ENCODE measurements at regions not wholly inside any gene's neighbourhood (a gene's known extent, or its start where the extent isn't known, plus 50 kb on each side); places are given as distances from the start of the nearest gene placed in this dataset.

DNA sequence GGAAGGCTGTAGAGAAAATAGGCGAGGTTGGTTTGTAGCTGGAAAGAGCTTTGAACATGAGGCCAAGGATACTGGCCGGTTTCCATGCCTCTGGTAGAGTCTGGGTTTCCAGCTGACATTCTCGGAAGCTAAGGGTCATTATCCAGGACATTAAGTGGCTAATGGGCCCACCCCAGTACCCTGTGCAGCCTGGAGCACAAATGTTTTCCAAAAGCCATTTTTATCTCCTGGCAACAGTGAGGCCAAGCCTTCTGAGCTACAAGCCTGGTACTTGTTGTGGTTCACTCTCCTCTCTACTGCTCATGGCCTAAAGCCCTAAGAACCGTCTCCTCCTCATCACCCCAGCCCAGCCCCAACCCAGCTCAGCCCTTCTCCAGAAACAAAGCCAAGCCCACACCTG is 122.9 kb downstream of the DMRTA2 start:
- no peak for DNase-seq (ENCODE audit: low read depth in 4 of 4, low spot score in 2 of 4)

DNA sequence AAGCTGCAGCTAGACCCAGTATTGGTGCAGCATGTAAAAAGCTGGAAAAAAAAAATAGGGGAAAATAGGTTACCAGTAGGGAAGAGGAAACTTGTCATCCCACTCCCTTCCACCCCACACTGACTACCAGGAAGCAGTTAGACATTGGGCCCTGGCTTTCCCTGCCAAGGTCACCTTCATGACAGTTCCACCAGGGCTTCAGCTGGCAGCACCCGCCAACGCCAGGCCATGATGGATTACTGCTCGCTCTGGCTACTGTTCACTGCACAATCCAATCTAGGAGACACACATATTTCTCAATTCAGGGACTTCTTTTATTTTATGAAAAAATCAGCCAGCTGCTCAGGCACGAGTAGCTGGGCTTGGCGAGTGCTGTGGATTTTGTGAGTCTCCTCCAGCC is 127.7 kb downstream of the DMRTA2 start:
- DNase-seq (ENCODE audit: low read depth in 4 of 4, low spot score in 2 of 4): no peak

DNA sequence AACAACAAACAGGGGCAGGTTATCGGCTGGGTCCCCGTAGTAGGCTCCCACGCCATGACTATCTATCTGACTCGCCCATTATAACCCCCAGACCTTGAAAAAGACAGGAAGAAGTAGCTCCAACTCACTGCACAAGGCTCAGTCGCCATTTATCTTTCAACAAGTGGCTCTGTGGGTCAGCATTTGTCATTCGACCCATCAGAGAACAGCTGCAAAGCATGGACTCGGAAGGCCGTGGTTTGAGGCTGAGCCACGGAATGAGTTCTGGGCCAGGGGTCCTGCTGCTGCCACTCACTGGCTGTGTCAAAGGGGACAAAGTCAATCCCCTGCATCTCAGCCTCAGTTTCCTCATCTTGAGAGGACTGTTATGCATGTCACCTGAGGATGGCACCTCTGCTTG is 131.0 kb downstream of the DMRTA2 start:
- no peak for DNase-seq (ENCODE audit: low read depth in 4 of 4, low spot score in 2 of 4)

DNA sequence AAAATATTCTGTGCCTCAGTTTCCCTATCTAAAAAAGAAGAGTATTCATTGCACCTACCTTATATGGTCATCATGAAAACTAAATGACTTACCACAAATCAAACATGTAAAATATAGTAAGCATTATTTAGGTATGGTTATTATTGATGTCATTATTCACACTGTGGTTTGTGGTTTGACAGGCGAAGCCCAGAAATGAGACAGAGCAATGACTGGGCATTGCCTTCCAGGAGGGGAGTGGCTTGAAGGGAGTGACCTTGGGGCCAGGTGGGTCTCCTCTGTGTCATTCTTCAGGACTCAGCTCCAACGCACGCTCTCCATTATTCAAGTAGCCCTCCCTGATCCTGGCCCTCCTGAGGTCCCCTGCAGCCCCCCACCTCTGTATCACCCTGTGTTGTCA is 133.7 kb downstream of the DMRTA2 start:
- DNase-seq (ENCODE audit: low read depth in 4 of 4, low spot score in 2 of 4): no peak

DNA sequence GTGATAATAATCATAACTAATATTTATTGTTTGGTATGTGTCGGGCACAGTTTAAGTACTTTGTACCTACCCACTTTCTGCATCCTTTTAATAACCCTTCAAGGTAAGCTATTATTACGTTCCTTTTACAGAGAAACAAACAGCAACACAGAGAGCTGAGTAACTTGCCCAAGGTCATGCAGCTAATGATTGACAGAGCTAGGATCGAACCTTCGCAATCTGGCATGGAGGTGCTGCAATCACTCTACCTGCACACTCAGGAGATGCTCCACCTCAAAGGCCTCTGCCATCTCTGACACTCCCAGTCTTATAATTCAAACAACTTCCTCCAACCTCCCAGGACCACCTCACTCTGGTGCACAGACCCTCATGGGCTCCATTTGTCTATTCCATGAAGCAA is 137.2 kb downstream of the DMRTA2 start:
- DNase-seq (ENCODE audit: low read depth in 4 of 4, low spot score in 2 of 4): no peak

- peak in 3 of 4 donors; percentile 32 to 61 (median 53) for DNase-seq (ENCODE audit: low read depth in 4 of 4, low spot score in 2 of 4)
These were observed 143.5 kb downstream of the DMRTA2 start for GRCh38 chr1:50279622-50280330.

DNA sequence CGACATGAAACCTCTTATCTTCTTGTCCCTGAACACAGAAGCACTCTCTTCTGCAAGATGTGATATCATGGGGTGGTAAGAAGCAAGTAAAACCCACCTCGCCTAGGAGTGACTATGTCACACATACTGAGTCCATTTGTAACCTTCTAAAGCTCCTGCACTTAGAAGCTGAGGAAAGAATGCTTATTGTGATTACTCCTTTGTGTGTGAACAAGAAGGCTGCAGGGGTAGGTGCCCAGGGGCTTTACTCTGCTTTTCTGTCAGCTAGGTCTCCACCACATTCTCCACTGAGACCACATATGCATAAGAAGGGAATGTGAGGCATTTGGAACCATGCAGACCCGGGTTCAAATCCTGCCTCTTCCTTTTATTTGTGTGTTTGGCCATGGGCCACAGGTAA is 144.3 kb downstream of the DMRTA2 start:
- DNase-seq (ENCODE audit: low read depth in 4 of 4, low spot score in 2 of 4): no peak

DNA sequence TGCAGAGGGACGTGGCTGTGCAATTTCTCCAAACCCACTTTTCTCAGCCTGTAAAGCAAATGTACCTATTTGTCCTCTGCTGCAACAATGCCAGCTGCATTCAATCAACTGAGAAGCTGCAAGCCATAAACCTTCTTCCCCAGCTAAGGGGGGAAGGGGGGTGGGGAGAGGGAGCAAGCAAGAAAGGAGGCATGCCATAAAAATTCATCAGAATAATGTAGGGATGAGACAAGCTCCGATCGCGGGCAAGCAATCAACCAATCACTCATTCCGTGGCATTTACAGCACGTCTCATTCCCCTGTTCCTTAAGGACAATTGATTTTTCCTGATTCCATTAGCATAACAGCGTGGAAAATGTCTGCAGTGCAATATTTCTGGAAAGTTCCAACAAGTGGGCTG is 144.8 kb downstream of the DMRTA2 start:
- no peak for DNase-seq (ENCODE audit: low read depth in 4 of 4, low spot score in 2 of 4)

DNA sequence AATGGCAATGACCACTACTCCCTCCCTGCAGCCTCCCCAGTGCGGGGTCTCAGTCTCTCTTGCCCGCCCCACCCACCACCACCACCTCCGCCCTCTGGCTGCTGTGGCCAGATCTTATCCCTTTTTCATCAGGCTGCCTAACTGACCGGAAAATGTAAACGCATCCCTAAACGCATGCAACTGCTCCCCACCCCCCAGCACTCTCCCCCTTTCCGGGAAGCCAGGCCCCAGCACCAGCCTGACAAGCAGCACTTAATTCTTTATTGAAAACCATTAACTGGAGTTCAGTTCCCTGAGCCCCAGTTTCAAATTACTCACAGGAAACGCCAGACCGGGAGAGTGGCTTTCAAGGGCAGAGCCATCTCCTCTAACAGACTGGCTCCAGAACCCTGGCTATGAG is 147.7 kb downstream of the DMRTA2 start:
- DNase-seq (ENCODE audit: low read depth in 4 of 4, low spot score in 2 of 4): no peak

DNA sequence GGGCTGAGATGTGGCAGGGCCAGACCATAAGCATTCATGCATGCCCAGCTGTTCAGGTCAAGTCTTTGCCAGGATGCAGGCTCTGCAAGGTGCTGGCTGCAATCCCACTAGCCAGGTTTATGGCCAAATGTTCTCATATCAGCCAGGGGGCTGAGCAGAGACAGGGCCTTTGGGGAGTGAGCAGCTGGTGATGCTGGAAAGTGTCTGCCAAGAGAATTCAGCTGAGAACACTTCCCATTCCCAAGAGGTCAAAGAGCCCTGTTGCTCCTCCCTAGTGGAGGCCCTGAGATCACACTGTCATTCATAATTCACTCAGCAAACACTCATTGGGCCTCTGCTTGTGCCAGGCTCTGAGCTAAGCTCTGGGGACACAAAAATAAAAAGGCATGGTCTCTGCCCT is 150.3 kb downstream of the DMRTA2 start:
- no peak for DNase-seq (ENCODE audit: low read depth in 4 of 4, low spot score in 2 of 4)

GRCh38 chr1:50271968-50272578 is 151.2 kb downstream of the DMRTA2 start:
- no peak for DNase-seq (ENCODE audit: low read depth in 4 of 4, low spot score in 2 of 4)

DNA sequence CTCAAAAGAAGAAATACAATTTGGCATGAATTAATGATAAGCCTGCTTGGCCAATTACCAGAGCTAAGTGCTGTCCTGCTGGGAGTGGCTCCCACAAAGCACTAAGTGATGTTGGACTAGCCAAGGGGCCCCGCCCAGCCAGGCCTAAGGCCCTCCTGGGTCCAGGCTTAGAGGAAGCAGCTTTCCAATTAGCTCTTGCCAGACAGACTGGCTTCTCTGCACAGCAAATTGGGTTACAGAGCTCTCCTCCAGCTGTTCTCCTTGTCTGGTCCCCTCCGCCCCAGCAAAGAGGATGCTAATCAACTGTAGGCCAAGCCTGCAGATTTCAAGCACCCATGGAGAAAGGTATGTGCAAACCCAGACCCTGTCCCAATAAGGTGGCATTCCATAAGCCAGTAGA is 151.9 kb downstream of the DMRTA2 start:
- DNase-seq (ENCODE audit: low read depth in 4 of 4, low spot score in 2 of 4): no peak

- DNase-seq (ENCODE audit: low read depth in 4 of 4, low spot score in 2 of 4): no peak
These were observed 152.3 kb downstream of the DMRTA2 start for GRCh38 chr1:50270926-50271325.

DNA sequence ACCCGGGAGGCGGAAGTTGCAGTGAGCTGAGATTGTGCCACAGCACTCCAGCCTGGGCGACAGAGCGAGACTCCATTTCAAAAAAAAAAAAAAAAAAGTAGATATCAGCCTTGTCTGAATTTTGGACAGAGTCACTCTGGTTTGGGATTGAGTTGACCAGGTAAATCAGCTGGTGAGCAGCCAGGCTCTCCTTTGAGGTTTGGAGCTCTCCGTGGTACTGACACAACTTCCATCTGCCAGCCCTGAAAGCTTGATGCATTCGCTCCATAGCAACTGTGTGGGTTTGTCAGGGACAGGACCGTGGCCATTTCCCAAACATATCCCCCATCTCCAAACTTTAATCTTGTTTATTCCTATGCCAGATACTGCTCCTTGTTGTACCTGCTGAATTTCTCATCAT is 155.2 kb downstream of the DMRTA2 start:
- peak in 3 of 4 donors; percentile 44 to 69 (median 46) for DNase-seq (ENCODE audit: low read depth in 4 of 4, low spot score in 2 of 4)

- no peak for DNase-seq (ENCODE audit: low read depth in 4 of 4, low spot score in 2 of 4)
These were observed 156.7 kb downstream of the DMRTA2 start for GRCh38 chr1:50266509-50266908.

DNA sequence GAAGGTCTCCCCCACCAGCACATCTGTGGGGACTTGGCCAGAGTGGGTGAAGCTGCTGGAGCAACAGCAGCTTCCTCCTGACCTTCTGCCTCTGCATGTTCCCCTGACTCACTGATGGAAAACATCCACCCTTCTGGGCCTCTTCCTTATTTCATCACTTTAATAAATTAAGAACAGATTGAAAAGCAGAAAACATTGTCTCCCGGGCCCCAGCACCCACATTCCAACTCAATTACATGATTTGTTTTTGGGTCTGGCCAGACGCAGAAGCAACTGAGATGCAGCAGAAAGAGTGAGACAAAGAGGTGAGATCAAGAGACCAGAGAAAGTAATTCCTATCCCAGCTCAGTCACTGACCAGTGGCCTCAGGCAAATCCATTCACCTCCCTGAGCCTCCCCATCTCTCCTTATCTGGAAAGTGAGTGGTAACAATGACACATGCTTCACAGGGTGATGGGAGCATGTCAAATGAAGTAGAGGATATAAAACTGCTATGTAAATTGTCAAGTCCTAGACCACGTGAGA is 157.1 kb downstream of the ELAVL4 start:
- no peak for DNase-seq (ENCODE audit: low read depth in 4 of 4, low spot score in 2 of 4)

DNA sequence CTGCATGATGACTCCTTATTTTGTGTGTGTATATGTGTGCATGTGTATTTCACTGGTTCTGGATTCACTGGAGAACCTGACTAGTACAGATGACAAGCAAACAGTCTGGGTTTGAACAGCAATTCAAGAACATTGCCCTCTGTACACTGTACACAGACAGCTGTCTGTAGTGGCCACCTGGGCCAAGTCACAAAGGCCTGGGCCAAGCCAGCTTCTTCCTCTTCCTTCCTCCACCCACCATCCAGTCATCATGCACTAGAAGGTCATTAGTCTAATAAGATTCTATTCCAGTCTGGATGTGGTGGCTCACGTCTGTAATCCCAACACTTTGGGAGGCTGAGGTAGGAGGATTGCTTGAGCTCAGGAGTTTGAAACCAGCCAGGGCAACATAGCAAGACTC is 155.9 kb downstream of the ELAVL4 start:
- no peak for DNase-seq (ENCODE audit: low read depth in 4 of 4, low spot score in 2 of 4)

- no peak for DNase-seq (ENCODE audit: low read depth in 4 of 4, low spot score in 2 of 4)
These were observed 153.7 kb downstream of the ELAVL4 start for GRCh38 chr1:50262436-50262835.

GRCh38 chr1:50261951-50262350 is 153.2 kb downstream of the ELAVL4 start:
- DNase-seq (ENCODE audit: low read depth in 4 of 4, low spot score in 2 of 4): no peak

- DNase-seq (ENCODE audit: low read depth in 4 of 4, low spot score in 2 of 4): no peak
These were observed 149.4 kb downstream of the ELAVL4 start for GRCh38 chr1:50257940-50258685.

DNA sequence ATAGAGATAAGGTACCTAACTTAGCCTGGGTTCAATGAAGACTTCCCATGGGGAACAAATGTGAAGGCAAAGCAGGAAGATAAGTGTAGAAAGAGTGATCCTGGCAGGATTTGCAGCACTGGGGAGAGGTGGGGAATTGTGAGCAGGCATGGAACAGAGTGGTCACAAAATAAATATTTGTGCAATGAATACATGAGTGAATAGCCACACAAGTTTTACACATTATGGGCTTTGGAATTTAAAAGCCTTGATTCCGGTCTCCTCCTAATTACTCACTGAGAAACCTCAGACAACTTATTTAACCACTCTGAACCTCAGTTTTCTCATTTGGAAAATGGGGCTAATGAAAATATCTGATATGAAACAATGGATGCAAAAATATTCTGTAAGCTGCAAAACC is 148.3 kb downstream of the ELAVL4 start:
- no peak for DNase-seq (ENCODE audit: low read depth in 4 of 4, low spot score in 2 of 4)

Measured in left renal cortex interstitium (tissue), 4 donors.